ENCODE measurements at regions not wholly inside any gene's neighbourhood (a gene's known extent, or its start where the extent isn't known, plus 50 kb on each side); places are given as distances from the start of the nearest gene placed in this dataset.

- no peak overlapping the region for H3K4me3 ChIP-seq
- peak; percentile 20 to 22 for DNase-seq
- TF ChIP-seq CTCF (IDR thresholded peaks at IDR 0.05) (no peak), POLR2A (IDR thresholded peaks at IDR 0.05) (no peak)
These were observed 124.7 kb upstream of the MARCKS start for GRCh38 chr6:113732384-113732966.

DNA sequence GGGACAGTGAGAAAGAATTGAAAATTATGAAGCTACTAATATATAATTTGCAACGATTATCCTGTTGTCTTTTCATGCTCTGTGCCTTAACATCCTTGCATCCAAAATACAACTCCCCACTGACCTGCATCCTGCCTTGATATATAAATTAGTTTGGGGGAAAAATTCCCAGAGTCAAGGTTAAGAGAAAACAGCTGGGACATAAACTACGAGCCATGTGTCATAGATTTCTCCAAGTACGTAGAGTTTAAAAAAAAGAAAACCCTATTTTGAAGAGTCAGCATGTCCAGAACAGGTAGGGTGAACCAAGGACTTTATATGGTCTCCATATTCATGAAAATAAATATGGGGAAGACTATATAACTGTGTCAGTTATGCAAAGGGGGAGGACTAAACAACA is 123.8 kb upstream of the MARCKS start:
- TF ChIP-seq CTCF (IDR thresholded peaks at IDR 0.05) = no peak
- no peak for TF ChIP-seq POLR2A (IDR thresholded peaks at IDR 0.05)
- no peak for DNase-seq
- Histone ChIP-seq H3K36me3 (no peaks in the 10 kb centered on the region), H3K4me1 (no peaks in the 10 kb centered on the region), H3K27ac (no peak overlapping the region), H3K27me3 (no peaks in the 10 kb centered on the region), H3K4me3 (no peak overlapping the region), H3K9me3 (no peaks in the 10 kb centered on the region)
- intact Hi-C loops (cut with DNase I; ENCODE audit: low total_unique reads) = no loop called here

More at GRCh38 chr6:113732384-113732966, 124.7 kb upstream of the MARCKS start:
- Histone ChIP-seq H3K27ac (no peak overlapping the region), H3K36me3 (no peaks in the 10 kb centered on the region), H3K9me3 (no peaks in the 10 kb centered on the region), H3K27me3 (no peaks in the 10 kb centered on the region), H3K4me1 (no peaks in the 10 kb centered on the region)
- intact Hi-C loops (cut with DNase I; ENCODE audit: low total_unique reads) = no loop called here

- no peak for DNase-seq
- Histone ChIP-seq H3K4me3 (no peak overlapping the region), H3K9me3 (no peaks in the 10 kb centered on the region), H3K27me3 (no peaks in the 10 kb centered on the region), H3K4me1 (no peaks in the 10 kb centered on the region), H3K27ac (no peak overlapping the region), H3K36me3 (no peaks in the 10 kb centered on the region)
- intact Hi-C loops (cut with DNase I; ENCODE audit: low total_unique reads) = no loop called here
- TF ChIP-seq CTCF (IDR thresholded peaks at IDR 0.05) (no peak), POLR2A (IDR thresholded peaks at IDR 0.05) (no peak)
These were observed 122.2 kb upstream of the MARCKS start for GRCh38 chr6:113734982-113735381.

GRCh38 chr6:113735491-113735890 is 121.7 kb upstream of the MARCKS start:
- no peak overlapping the region for H3K4me3 ChIP-seq
- no peaks in the 10 kb centered on the region for H3K36me3 ChIP-seq
- H3K9me3 ChIP-seq = no peaks in the 10 kb centered on the region
- TF ChIP-seq POLR2A (IDR thresholded peaks at IDR 0.05) (no peak), CTCF (IDR thresholded peaks at IDR 0.05) (no peak)
- intact Hi-C loops (cut with DNase I; ENCODE audit: low total_unique reads) = no loop called here
- no peak for DNase-seq
- no peak overlapping the region for H3K27ac ChIP-seq
- no peaks in the 10 kb centered on the region for H3K4me1 ChIP-seq
- no peaks in the 10 kb centered on the region for H3K27me3 ChIP-seq

GRCh38 chr6:113736978-113737377 is 120.2 kb upstream of the MARCKS start:
- Histone ChIP-seq H3K36me3 (no peaks in the 10 kb centered on the region), H3K4me1 (no peaks in the 10 kb centered on the region), H3K4me3 (no peak overlapping the region), H3K27me3 (no peaks in the 10 kb centered on the region), H3K27ac (no peak overlapping the region), H3K9me3 (no peaks in the 10 kb centered on the region)
- DNase-seq = no peak
- no peak for TF ChIP-seq CTCF (IDR thresholded peaks at IDR 0.05)
- intact Hi-C loops (cut with DNase I; ENCODE audit: low total_unique reads) = no loop called here
